H1 (cell line): ENCODE measurements at regions not wholly inside any gene's neighbourhood (a gene's known extent, or its start where the extent isn't known, plus 50 kb on each side); places are given as distances from the start of the nearest gene placed in this dataset.
"Not testable (repeated sequence)": the region's sequence is repeated elsewhere in the genome, so short reads cannot be mapped to it uniquely, and the experiment has no call there.

Experiments used
- CTCF ChIA-PET: fragments of 300-600 bp; sonication (Branson Sonifier 250); formaldehyde crosslinking; loops from one replicate; lab custom pipeline; 2021; ENCODE audit not compliant: partially characterized antibody; lab: Charles Lee
- POLR2A ChIA-PET: fragments of 300-600 bp; sonication (Branson Sonifier 250); formaldehyde crosslinking; loops from one replicate; lab custom pipeline; 2021; ENCODE audit warnings: inconsistent platforms; ENCODE audit not compliant: partially characterized antibody; lab: Charles Lee
- DNase-seq, 2 experiments: peaks; one replicate each; pipeline versions ENCODE4 v3.0.0 to v3.0.0-alpha.2; 2010 to 2022; ENCODE audit warnings: low spot score in 2 of 2, low read depth in 1 of 2, mixed read lengths in 1 of 2
- FAIRE-seq: peaks from 2 replicates; lab custom pipeline; 2011; peaks lifted over from hg19 to GRCh38; lab: Jason Lieb, UNC
- H2AFZ ChIP-seq: 2 replicates; pipeline ENCODE4 v1.8.1; 2012; ENCODE audit warnings: low read length, inconsistent platforms
- H2AK5ac ChIP-seq: 2 replicates; pipeline ENCODE4 v1.6.1; 2013; ENCODE audit warnings: low read depth, low read length
- H2BK120ac ChIP-seq: replicated peaks from 2 replicates; pipeline ENCODE3; 2013; ENCODE audit warnings: low read depth, low read length, inconsistent platforms
- H2BK12ac ChIP-seq: 2 replicates; pipeline ENCODE4 v1.6.1; 2013; ENCODE audit warnings: low read depth, low read length
- H2BK15ac ChIP-seq: 2 replicates; pipeline ENCODE4 v1.6.1; 2013; ENCODE audit warnings: low read length
- H2BK20ac ChIP-seq: 2 replicates; pipeline ENCODE4 v1.6.1; 2013; ENCODE audit warnings: low read length
- H2BK5ac ChIP-seq: 2 replicates; pipeline ENCODE4 v1.6.1; 2013; ENCODE audit warnings: low read depth, low read length
- H3K14ac ChIP-seq: 2 replicates; pipeline ENCODE4 v1.6.1; 2013; ENCODE audit warnings: inconsistent platforms; ENCODE audit not compliant: insufficient read length
- H3K18ac ChIP-seq: 2 replicates; pipeline ENCODE4 v1.6.1; 2013; ENCODE audit warnings: low read length; ENCODE audit errors: extremely low read depth
- H3K23ac ChIP-seq: 2 replicates; pipeline ENCODE4 v1.6.1; 2013; ENCODE audit warnings: inconsistent platforms; ENCODE audit not compliant: insufficient read length
- H3K23me2 ChIP-seq: 2 replicates; pipeline ENCODE4 v1.6.1; 2013; ENCODE audit warnings: low read depth, low read length
- H3K27ac ChIP-seq: 2 replicates; pipeline ENCODE4 v1.6.1; 2011; ENCODE audit warnings: low read depth, low read length, inconsistent platforms
- H3K27me3 ChIP-seq, 4 experiments: replicated peaks in 1 of 4; 1 replicate in 1 of 4; 2 replicates in 3 of 4; pipeline versions ENCODE4 v1.6.1 to v1.8.1; 2011 to 2013; ENCODE audit warnings: low read length in 3 of 4, mild to moderate bottlenecking in 3 of 4, inconsistent platforms in 2 of 4, mixed read lengths in 2 of 4, moderate library complexity in 1 of 4; ENCODE audit not compliant: control insufficient read depth in 3 of 4, insufficient read depth in 3 of 4; ENCODE audit errors: extremely low read depth in 1 of 4
- H3K36me3 ChIP-seq, 4 experiments: 2 replicates each; pipeline versions ENCODE4 v1.6.1 to v1.8.1; 2011 to 2013; ENCODE audit warnings: mild to moderate bottlenecking in 4 of 4, low read length in 3 of 4, moderate library complexity in 2 of 4, control low read depth in 1 of 4, inconsistent platforms in 1 of 4; ENCODE audit not compliant: insufficient read depth in 4 of 4, control insufficient read depth in 2 of 4
- H3K4ac ChIP-seq: replicated peaks from 2 replicates; pipeline ENCODE3; 2013; ENCODE audit warnings: low read length, low read depth, mixed read lengths, inconsistent platforms; ENCODE audit not compliant: insufficient read length
- H3K4me1 ChIP-seq, 4 experiments: replicated peaks in 1 of 4; 1 replicate in 1 of 4; 2 replicates in 3 of 4; pipeline versions ENCODE4 v1.6.1 to v1.8.1; 2011 to 2013; ENCODE audit warnings: low read length in 3 of 4, inconsistent platforms in 2 of 4, mixed read lengths in 1 of 4; ENCODE audit not compliant: insufficient read depth in 4 of 4, control insufficient read depth in 3 of 4
- H3K4me2 ChIP-seq, 2 experiments: 2 replicates each; pipeline versions ENCODE4 v1.6.1 to v1.8.1; 2011 to 2013; ENCODE audit warnings: low read depth in 2 of 2, low read length in 2 of 2, control low read depth in 1 of 2, inconsistent platforms in 1 of 2, mild to moderate bottlenecking in 1 of 2; ENCODE audit not compliant: insufficient read depth in 1 of 2
- H3K4me3 ChIP-seq, 4 experiments: fragments of 200-600, 300-600 bp in 1 of 4; sonication (generic), shearing (Covaris generic), sonication (Bioruptor Twin) in 1 of 4; 2 replicates each; pipeline versions ENCODE4 v1.5.1 to v1.8.1; 2011 to 2016; ENCODE audit warnings: low read length in 4 of 4, low read depth in 3 of 4, control low read depth in 2 of 4, inconsistent platforms in 2 of 4, mild to moderate bottlenecking in 2 of 4, mixed read lengths in 1 of 4, moderate library complexity in 1 of 4; ENCODE audit not compliant: insufficient read depth in 2 of 4; ENCODE audit errors: extremely low read depth in 1 of 4
- H3K56ac ChIP-seq: replicated peaks from 2 replicates; pipeline ENCODE3; 2013; ENCODE audit warnings: low read depth, mild to moderate bottlenecking, mixed read lengths, low read length, inconsistent platforms; ENCODE audit not compliant: insufficient read length
- H3K79me1 ChIP-seq: 2 replicates; pipeline ENCODE4 v1.6.1; 2013; ENCODE audit warnings: low read depth, low read length, control low read depth
- H3K79me2 ChIP-seq, 2 experiments: 2 replicates each; pipeline versions ENCODE4 v1.6.1 to v1.8.1; 2012 to 2013; ENCODE audit warnings: low read length in 2 of 2, mild to moderate bottlenecking in 2 of 2, inconsistent platforms in 1 of 2; ENCODE audit not compliant: insufficient read depth in 2 of 2, control insufficient read depth in 1 of 2
- H3K9ac ChIP-seq, 4 experiments: replicated peaks in 1 of 4; 1 replicate in 1 of 4; 2 replicates in 3 of 4; pipeline versions ENCODE4 v1.6.1 to v1.8.1; 2011 to 2013; ENCODE audit warnings: low read depth in 3 of 4, low read length in 3 of 4, control low read depth in 2 of 4, mild to moderate bottlenecking in 2 of 4, moderate library complexity in 2 of 4, inconsistent platforms in 1 of 4; ENCODE audit errors: extremely low read depth in 1 of 4
- H3K9me3 ChIP-seq, 2 experiments: 2 replicates each; pipeline versions ENCODE4 v1.6.1 to v1.8.1; 2012 to 2013; ENCODE audit warnings: mild to moderate bottlenecking in 2 of 2, moderate library complexity in 2 of 2, control low read depth in 1 of 2, inconsistent platforms in 1 of 2, low read depth in 1 of 2, low read length in 1 of 2, mixed read lengths in 1 of 2; ENCODE audit not compliant: insufficient read depth in 2 of 2
- H4K20me1 ChIP-seq, 2 experiments: replicated peaks in 1 of 2; 2 replicates each; pipeline versions ENCODE3 to v1.8.1; 2011 to 2013; ENCODE audit warnings: inconsistent platforms in 2 of 2, low read length in 2 of 2, mild to moderate bottlenecking in 1 of 2; ENCODE audit not compliant: insufficient read depth in 2 of 2, control insufficient read depth in 1 of 2
- H4K5ac ChIP-seq: 2 replicates; pipeline ENCODE4 v1.6.1; 2013; ENCODE audit warnings: low read length, low read depth, mixed read lengths, inconsistent platforms; ENCODE audit not compliant: insufficient read length
- H4K8ac ChIP-seq: 2 replicates; pipeline ENCODE4 v1.8.0; 2013; ENCODE audit warnings: mild to moderate bottlenecking, moderate library complexity, low read length, inconsistent platforms; ENCODE audit not compliant: insufficient read depth; ENCODE audit errors: extremely low read depth
- H4K91ac ChIP-seq: replicated peaks from 2 replicates; pipeline ENCODE3; 2013; ENCODE audit warnings: low read length, mixed read lengths, inconsistent platforms; ENCODE audit not compliant: insufficient read length
- WGBS, 2 experiments: shearing (Covaris generic) in 1 of 2; methylation state at CpG; one replicate each; pipeline versions ENCODE4 v1.1.6 to v1.1.7; 2013 to 2015; ENCODE audit warnings: low lambda C conversion rate in 2 of 2, mixed read lengths in 2 of 2, inconsistent platforms in 1 of 2, low coverage in 1 of 2, missing lambda C conversion rate in 1 of 2; ENCODE audit not compliant: insufficient replicate concordance in 2 of 2, insufficient coverage in 1 of 2, insufficient read length in 1 of 2; ENCODE audit errors: extremely low coverage in 1 of 2, missing lambda C conversion rate in 1 of 2; 5-methylcytosine and 5-hydroxymethylcytosine counted together

GRCh38 chr7:84916973-84917372 is 269.9 kb downstream of the SEMA3D start:
- H4K5ac ChIP-seq, CTCF ChIA-PET, H3K36me3 ChIP-seq, H4K20me1 ChIP-seq, H3K9ac ChIP-seq, H4K91ac ChIP-seq, H3K79me1 ChIP-seq, H2AFZ ChIP-seq, H3K27me3 ChIP-seq, H3K14ac ChIP-seq, H2BK120ac ChIP-seq, H3K18ac ChIP-seq, H3K9me3 ChIP-seq, H2BK12ac ChIP-seq, H3K23me2 ChIP-seq, POLR2A ChIA-PET, H2BK15ac ChIP-seq, H2AK5ac ChIP-seq, H4K8ac ChIP-seq, FAIRE-seq, H3K23ac ChIP-seq, DNase-seq, H3K4me1 ChIP-seq, H3K4ac ChIP-seq, H2BK5ac ChIP-seq, H3K4me2 ChIP-seq, H3K4me3 ChIP-seq, H2BK20ac ChIP-seq, H3K27ac ChIP-seq, H3K56ac ChIP-seq, H3K79me2 ChIP-seq: not testable (repeated sequence)
- WGBS, 2 experiments = 95% methylated on average over 8 of the region's 8 CpGs; no CpG with 5 or more reads in 1 of the 2 experiments
